HG02840 (cell line): ENCODE measurements at regions not wholly inside any gene's neighbourhood (a gene's known extent, or its start where the extent isn't known, plus 50 kb on each side); places are given as distances from the start of the nearest gene placed in this dataset.
"Not testable (repeated sequence)": the region's sequence is repeated elsewhere in the genome, so short reads cannot be mapped to it uniquely, and the experiment has no call there.

ENCODE experiments used
- ATAC-seq: cut with Tn5 transposase; IDR thresholded peaks from one replicate; pipeline ENCODE4 v1.9.1; 2021; ENCODE audit warnings: mild to moderate bottlenecking, moderate library complexity, moderate number of reproducible peaks; ENCODE audit not compliant: unreplicated experiment, low FRiP score

DNA sequence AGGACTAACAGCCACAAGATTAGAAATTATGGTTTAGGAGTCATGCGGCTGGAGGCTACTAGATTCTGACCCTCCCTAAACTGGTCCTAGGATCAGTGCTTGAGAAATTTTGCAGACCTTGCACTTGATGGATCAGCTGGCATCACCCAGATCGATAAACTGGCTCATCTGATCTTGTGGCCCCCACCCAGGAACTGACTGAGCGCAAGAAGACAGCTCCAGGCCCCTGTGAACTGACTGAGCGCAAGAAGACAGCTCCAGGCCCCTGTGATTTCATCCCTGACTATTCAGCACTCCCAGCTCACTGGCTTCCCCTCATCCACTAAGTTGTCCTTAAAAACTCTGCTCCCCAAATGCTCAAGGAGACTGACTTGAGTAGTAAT, 67.8 kb downstream of the MRPL36 start:
- not testable (repeated sequence) for ATAC-seq

DNA sequence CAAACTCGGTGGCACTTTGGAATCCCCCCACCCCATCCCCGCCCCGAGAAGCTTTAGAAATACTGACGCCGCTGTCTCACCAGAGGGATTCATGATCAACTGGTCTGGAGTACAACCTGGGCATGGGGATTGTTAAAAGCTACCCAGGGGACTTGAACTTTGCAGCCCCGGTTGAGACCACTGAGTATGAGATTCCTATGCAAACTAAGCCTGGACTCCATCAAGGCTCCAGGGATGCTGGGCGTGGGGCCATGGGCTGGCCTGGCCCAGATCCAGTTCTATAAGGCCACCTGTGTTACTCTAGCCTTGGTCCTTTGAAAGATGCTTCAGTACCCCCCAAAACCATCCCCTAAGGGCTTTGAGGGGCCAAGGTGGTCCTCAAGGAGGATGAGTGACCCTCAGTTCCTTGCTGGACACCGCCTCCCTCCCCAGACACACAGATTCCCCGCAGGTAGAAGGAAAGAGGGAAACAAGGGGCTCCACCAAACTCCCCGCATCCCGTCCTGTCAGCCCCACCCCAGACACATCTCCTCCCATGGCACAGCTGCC, 68.5 kb downstream of the MRPL36 start:
- no peak for ATAC-seq

DNA sequence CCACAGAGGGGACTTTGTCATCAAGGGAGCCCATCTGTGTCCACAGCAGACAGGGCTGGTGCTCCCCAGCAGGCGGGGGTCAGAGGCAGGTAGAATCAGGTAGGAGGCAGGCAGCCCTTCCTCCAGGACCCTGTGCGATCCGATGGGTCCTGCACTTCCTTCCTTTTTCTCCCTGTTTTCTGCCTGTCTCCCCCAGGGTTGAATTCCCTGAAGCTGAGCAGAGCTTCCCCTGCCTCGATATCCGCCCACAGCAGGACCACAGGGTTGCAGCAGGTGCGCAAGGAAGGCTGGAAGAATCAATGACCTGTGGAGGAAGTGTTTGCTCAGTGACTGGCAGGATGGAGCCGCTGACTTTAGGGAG, 69.2 kb downstream of the MRPL36 start:
- no peak for ATAC-seq

DNA sequence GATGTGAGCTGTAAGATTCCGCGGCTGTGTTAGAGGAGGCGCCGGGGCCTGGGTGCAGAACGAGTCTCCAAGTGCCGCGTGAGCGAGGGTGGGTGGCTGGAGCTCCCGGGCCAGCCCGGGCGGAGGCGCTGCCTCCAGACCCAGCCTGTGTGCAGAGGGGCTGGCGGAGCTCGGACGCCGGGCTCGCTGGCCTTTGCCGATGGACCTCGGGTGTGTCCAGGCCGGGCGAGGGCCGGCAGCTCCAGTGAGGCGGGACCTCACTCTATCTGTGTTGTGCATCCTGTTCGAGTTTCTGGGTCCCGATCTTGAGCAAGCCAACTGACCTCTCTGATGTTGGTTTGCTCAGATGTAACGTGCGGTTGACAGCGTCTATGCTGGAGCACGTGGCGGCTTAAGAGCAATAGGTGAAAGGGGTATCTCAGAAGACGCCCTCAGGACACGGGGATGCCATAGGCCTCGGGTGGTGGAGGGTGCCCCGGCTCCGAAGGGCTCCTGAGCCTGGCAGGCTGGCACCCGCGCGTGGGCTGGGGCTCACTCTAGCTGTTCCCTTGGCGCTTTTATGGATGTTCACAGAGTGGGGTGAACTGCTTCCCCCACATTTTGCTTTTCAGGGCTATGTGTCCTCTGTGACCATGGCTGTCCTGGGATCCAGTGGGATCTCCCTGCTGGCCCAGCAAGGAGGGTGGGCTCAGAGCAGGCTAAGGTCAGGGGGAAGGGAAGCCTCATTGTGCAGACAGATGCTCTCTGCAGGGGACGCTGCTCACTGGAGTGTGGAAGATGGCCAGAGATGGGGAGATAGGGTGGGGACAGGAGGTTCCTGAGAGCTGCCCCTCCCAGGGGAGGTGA, 69.8 kb downstream of the MRPL36 start:
- no peak for ATAC-seq

DNA sequence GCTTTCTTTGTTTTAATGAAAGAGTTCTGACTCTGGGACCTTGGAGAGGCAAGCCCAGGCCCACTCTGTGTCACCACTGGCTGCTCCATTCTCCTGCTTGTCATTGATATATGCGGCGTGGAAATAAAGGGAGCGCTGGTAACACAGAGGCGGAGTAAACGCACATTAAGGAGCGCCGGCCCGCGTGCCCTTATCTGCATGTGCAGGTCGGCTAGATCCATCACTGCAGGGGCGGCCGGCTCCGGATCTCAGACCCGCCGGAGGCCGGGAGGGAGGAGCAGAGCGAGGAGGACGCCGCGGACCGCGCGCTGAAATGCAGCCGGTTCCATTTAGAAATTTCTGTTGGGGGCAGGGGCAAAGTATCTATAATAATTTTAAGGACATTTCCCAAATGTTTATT, 70.8 kb downstream of the MRPL36 start:
- no peak for ATAC-seq

DNA sequence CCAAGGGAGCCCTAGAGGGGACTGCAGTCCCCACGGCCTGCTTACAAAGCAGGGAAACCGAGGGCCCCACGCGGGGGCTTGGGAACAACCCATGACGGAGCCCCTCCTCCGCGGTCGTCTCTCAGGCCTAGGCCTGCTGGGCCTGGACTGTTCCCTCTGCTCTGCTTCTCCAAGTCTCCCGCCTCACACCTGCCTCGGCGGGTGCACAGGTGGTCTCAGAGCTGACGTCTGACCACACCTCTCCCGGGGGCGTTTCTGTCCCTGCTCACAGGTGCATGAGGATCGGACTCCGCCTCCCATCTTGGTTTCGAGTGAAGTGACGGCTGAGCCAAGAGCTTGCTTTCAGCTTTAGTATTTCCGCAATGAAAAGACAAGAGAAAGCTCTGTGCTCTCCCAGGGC, 72.1 kb downstream of the MRPL36 start:
- no peak for ATAC-seq

DNA sequence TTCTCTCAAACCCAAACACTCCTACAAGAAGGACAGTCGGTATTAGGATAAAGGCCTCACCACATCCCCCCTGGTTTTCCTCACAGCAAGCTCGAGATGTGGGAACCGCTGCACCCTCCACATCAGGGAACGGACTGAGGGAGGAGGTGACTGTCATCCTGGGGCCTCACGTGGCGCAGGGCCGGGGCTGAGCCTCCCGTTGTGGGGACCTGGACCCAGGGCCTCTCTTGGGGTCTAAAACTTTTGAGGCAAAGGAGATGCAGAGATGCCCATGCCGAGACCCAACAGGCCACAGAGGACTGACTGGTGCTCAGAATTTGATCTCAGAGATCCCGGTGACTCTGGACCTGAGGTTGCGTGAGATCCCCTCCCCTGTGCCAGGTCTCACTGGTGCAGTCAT, 72.7 kb downstream of the MRPL36 start:
- ATAC-seq, result no peak

DNA sequence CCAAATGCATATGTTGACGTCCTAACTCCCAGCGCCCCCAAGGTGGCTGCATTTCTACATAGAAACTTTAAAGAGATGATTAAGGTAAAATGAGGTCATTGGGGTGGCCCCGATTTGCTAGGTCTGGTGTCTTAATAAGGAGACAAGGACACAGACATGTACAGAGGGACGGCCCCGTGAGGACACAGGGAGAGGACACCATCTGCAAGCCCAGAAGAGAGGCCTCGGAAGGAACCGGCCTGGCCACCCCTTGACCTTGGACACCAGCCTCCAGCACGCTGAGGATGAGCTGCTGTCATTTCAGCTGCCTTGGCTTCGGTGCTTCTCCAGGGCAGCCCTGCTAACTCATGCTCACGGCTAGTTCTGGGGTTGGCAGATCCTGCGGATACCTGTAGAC, 73.2 kb downstream of the MRPL36 start:
- ATAC-seq, result no peak

DNA sequence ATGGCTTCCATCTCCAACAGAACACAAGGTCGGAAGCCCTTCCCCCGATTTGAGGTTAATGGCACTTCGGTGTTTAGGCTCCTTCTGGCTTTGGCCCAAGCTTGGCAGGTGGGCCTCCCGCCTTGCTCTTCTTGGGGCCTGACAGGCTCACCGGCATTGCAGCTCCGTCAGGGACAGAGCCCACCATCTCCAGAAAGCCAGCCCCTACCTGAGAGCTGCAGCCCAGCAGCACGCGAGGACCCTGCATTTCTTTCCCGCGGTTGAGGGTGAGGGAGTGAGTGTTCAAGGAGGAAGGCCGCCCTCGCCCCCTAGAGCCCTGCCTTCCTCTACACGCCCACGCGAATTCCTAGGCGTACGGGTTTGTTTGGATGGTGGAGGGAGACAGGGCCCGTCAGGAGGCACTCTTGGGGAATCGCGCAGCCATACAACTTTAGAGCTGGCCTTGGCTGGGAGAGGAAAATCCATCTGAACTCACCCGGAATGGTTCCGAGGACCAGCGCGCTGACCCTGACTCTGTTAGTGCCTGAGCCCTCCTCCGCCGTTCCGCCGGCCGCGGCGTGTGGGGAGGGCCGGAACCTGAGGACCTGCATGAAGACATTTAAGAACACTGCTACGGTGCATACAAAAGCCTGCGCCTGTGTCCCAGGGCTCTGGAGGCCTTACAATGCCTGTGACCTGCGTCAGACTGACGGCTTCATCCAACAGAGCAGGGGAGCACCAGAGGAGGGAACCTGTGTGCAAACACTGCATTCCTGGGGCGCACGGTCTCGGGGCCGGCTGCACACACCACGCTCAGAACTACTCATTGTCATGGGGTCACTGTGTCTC, 73.8 kb downstream of the MRPL36 start:
- no peak for ATAC-seq

DNA sequence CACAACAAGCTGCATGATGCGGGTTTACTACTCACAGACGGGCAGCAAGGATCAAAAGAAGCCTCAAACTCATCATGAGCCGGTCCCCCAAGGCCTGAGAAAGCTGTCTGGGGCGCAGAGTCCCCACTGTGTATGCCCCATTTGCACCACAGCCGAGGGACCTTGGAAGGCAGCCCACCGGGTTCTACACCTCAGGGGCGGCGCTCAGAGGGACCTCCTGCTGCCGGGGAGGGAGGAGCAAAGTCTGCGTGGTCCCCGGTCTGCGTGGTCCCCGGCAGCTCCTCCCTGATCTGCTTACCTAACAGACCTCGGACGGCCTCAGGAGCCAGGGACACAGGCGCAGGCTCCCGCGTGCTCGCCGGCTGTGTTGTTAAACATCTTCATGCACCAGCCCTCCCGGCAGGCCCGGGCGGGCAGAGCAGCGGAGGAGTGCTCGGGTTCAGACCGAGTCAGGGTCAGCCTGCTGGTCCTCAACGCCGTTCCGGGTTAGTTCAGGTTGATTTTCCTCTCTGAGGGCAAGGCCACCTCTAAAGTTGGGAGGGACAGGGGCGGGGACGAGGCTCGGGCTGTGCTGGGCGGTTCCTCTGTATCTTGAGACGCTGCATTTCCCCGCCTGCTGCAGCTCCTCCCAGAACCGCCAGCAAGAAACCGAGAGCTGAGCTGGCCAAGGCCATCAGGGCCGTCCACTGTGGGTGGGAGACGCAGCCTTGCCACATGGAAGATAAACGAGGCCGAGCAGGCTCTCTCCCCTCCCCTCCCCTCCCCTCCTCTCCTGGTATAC, 74.6 kb downstream of the MRPL36 start:
- ATAC-seq, result no peak

DNA sequence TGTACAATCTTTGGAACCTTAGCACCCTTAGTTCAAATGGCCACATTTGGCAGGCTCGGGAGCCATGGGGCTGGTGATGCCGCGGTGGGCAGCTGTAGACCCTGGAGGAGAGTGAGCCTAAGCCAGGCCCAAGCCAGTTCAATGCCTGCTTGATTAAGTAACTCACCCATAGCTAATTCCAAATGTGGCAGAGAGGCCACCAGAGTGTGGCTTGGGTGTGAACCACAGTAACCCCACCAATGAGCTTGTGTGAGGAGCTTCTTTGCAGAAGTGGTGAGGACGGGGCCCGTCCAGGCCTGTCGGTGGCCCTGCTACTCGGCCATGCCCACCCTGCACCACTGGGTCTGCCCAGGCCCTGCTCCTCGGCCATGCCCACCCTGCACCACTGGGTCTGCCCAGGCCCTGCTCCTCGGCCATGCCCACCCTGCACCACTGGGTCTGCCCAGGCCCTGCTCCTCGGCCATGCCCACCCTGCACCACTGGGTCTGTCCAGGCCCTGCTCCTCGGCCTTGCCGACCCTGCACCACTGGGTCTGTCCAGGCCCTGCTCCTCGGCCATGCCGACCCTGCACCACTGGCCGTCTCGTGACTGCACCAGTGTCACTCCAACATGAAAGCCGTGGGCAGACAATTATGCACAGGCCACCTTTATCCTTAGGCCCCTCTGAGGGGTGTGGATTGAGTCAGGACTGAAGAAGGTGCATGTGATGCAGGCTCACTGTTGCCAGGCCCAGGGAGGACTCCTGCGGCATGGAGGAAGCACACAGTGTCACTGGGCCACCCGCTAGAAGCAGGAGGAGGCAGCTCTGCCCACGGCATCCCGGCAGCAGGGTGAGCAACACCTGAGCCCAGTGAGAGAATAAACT, 75.4 kb downstream of the MRPL36 start:
- no peak for ATAC-seq

DNA sequence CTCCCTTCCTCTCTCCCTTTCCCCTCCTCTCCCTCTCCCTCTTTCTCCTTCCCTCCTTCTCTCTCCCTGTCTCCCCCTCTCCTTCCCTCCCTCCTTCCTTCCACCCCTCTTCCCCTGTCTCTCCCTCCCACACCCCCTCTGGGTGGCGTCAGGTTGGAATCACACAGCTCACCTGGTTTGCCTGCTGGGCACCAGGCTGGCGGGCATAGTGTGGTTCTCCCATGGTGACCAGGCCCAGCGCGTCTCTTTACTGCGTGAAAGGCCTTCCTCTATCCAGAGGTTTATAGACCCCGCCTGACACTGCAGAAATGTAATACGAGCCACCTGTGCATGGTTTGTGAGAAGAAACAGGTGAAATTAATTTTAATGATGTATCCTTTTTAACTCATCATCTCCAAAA, 76.2 kb downstream of the MRPL36 start:
- no peak for ATAC-seq

DNA sequence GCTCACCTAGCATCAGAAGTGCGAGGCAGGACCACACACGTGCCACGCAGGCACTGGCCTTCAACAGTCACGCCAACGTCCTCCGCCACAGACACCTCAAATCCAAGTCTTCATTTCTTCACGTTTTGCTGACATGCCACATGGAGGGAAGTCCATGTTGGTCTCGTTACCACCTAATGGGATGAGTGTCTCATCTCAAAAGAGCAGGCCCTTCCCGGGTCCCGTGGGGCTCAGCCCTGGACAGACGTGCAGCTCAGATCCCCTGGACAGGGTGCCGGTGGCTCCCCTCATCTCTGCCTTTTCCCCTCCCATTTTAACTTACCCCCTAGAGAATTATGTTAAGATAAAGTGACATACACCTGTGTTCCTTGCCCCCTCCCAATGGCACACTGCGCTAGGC, 76.8 kb downstream of the MRPL36 start:
- no peak for ATAC-seq

DNA sequence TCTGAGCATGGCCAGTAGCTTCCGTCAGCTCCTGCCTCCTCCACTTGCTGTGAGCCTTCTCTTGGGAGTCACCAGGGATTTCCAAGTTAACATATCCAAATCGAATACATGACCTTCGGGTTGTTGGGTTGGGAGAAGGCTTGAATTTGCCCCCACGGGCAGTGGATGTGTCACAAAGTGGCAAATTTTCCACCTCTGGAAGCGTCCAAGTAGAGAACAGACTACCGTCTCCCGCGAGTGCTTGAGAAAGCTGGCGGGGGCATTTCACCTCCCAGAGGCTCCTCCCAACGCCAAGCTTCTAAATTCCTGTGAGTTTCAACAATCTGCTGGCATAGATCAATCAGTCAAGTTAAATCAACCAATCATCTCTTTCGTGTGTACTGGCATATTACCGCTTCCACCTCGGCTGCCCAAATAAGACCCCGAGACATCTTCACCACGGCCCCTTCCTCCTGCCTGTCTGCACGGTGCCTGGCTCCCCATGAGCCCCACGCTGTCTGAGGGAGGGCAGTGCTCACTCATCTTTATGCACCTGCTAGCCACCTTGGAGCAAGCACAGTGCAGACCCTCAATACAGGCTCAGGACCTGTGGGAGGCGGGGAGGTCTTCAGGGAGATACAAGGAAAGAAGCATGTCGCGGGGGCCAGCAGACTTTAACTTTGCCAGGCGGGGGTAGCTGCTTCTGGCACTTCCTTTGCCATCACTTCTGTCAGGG, 79.1 kb downstream of the MRPL36 start:
- ATAC-seq, result no peak

DNA sequence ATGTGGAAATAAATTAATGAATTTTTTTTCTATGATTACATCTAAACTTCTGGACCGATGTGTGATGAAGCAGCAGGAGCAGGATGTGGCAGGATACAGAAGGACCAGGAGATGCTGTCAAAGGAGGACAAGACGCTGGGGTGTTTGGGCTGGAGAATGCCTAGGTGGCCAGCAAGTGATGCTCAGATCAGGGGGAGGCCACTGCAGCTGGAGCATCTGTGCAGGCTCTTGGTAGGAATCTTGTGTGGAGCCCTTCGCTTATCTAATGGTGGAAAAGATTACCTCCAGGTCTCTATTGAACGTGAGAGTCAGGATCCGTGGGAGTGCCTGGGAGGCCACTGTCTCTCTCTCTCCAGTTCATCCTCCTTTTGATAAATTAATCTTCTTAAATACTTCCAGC, 79.8 kb downstream of the MRPL36 start:
- ATAC-seq, result no peak

DNA sequence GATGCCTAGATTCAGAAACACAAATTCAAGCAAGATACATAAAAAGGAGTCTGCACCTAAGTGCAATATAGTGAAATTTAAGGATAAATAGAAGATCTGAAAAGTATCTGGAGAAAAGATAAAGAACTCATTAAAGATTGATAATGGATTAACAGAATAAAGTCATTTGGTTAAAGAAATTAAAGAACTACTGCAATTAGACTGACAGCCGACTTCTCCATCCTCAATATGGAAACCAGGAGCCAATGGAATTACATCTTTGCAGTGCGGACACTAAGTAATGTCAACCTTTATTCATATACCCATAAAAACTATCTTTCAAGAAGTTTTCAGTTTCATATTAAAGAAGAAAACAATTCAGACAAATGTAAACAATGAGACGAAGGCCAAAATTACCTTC, 81.0 kb downstream of the MRPL36 start:
- no peak for ATAC-seq

DNA sequence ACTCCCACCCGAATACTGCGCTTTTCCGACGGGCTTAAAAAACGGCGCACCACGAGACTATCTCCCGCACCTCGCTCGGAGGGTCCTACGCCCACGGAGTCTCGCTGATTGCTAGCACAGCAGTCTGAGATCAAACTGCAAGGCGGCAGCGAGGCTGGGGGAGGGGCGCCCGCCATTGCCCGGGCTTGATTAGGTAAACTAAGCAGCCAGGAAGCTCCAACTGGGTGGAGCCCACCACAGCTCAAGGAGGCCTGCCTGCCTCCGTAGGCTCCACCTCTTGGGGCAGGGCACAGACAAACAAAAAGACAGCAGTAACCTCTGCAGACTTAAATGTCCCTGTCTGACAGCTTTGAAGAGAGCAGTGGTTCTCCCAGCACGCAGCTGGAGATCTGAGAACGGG, 89.5 kb downstream of the MRPL36 start:
- ATAC-seq, result not testable (repeated sequence)

DNA sequence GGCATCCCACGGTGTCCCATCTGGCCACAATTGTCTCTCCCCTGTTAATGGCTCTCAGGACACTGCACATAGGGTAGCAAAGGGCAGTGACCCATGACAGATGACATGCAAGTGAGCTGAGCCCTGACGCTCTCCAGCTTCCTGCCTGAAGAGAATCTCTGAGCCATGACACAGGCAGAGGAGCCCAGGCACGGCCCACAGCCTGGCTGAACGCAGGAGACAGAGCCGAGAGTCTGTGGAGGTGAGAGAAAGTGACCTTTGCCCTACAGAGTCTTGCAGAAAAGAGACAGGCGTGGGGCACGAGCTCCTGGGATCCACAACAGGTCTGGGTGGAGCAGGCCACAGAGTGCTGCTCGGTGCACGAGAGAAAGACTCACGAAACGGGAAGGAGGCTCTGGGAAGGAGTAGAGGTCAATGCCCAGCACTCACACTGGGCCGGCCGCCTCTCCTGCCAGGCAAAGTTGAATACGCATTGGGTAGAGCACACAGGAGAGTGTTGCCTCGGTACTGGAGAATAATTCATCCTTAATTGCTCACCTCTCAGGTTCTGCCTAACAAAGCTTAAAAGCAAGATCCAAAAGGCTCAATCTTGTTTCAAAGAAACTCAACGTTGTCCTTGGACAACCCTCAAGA, 90.3 kb downstream of the MRPL36 start:
- ATAC-seq, result no peak

DNA sequence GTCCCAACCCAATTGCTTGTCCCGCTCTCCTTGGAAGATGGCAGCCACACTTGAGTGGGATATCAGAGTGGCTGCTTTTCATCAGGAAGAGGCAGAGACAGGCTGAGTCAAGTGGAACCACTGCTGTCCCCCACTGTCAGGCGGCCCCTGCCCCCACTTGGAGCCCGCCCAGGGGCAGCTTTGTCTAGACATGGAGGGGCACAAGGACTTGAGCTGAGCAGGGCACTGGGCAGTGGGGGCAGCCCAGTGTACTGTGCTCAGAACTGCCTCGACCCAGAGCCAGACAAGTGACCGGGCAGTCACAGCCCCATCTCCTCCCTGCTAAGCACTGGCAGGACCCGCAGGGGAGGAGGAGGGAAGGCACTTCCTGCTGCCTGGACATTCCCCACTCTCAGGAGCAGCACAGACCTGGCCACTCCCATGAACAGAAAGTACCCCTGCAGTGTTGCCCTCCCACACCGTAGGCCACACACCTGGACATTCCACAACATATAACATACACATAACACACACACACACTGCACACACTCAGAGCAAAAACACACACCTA, 91.0 kb downstream of the MRPL36 start:
- ATAC-seq, result no peak
